ENCODE measurements at regions not wholly inside any gene's neighbourhood (a gene's known extent, or its start where the extent isn't known, plus 50 kb on each side); places are given as distances from the start of the nearest gene placed in this dataset.
"Not testable (repeated sequence)": the region's sequence is repeated elsewhere in the genome, so short reads cannot be mapped to it uniquely, and the experiment has no call there.

DNA sequence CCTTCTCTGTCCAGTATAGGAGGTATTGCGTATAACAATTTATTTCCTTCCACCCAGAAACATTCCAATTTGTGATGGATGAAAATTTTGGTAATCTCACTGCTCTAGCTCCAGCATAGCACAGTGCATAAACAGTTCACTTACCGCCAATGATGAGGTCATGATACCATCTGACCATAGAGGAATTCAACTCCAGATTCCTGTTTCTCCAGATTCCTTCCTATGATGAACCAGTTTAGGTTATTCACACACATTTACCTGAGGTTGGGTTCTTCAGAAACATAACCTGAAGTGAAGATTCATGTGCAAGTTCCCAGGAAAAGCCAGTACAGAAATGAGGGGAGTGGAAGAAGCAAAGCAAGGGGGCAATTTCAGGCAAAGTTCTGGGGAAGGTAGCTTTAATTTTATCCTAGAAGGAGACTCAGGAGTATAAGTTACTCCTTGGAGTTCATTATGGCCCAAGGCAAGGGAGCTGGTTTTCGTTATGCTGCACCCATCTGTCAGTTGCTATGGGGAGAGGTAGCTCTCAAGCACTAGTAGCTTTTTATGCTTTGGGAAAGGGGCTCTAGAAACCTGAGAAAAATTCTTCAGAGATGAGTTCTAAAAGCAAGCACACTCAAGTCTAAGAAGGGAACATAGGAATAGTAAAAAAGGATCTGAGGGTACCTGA, 121.6 kb downstream of the CASP12 start:
- DNase-seq (ENCODE audit: low read depth), result no peak

DNA sequence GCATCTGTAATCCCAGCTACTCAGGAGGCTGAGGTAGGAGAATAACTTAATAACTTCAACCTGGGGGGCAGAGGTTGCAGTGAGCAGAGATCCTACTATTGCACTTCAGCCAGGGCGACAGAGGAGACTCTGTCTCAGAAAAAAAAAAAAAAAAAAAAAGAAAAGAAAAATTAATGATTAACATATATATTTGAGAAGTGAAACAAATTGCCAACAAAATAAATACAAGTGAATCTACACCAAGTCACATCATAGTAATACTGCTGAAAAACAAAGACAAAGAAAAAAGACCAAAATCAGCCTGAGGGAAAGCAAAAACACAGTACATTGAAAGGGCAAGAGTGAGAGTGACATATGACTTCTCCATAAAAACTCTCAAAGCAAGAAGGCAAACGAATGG, 123.7 kb downstream of the CASP12 start:
- no peak for DNase-seq (ENCODE audit: low read depth)

DNA sequence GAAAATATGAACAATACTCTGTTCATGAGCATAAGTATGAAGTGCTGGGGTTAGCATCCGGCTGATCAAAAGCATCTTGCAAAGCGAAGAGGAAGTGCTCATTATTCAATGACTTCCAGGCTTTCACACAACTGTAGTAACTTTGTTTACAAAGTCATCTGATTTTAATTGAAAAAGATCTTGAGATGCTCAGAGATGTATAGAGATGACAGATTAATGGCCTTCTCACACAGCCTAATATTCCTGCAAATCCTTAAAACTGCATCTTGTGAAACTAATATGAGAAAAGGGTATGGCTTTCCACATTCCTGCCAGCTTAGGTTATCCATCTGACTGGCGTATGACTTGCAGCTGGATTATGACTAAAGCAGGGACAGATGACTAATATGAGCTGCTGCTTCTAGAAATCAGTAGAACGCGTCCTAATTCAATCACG, 125.4 kb downstream of the CASP12 start:
- DNase-seq (ENCODE audit: low read depth), result peak; percentile 76

DNA sequence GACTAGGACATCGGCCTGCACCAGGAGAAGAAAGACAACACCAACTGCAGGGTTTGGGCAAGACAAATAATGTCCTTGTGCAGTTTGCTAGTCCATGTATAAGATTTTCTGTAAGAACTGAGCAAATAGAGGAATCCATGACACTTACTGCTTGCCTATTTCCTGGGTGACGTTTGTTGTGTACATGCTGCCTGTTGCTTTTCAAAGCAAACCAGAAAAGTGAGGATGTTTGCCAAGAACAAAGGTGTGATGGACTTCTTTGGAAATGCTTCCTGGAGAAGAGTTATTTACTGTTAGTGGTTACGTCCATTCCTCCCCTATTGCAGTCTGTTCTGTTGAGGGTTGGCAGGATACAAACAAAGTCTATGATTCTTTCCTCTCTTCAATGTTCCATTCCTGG, 126.5 kb downstream of the CASP12 start:
- no peak for DNase-seq (ENCODE audit: low read depth)

DNA sequence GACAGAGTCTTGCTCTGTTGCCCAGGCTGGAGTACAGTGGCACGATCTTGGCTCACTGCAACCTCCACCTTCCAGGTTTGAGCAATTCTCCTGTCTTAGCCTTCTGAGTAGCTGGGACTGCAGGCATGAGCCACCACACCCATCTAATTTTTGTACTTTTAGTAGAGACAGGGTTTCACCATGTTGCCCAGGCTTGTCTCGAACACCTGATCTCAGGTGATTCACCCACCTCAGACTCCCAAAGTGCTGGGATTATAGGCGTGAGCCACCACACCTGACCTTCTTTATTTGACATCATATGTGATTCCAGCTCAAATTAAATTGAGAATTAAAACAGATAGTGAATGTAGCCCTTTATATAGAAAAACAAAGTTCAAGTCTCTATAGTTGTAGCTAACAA, 127.2 kb downstream of the CASP12 start:
- not testable (repeated sequence) for DNase-seq (ENCODE audit: low read depth)

DNA sequence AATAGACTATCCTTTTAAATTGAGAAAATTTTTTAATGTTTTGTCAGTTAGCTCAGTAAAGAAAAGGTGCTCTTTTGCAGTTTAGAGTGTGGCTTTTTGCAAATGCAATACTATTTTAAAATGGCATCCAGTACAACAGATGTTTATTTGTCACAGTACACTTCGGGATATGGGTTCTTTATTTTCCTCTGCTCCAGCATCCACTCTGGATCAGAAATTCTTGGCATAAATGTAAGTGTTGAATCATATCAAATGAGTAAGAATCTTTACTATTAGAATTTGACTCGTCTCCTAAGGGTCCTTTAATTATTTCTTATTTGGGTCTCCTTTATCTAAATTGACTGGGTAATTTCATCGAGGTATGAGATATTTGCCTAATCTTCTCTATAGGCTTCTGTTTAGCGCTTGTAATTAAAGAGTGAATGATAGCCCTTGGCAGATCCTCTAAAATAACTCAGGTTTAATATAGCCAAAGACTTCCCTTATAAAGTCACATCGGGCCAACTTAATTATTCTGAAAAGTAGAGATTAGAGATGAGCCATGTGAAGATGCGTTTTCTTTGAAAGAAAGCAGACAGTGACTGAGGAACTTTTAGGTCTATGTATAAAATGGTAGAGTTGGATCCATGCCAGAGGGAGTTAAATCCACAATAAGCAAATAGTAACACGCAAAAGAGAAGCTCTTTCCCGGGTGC, 132.7 kb downstream of the CASP12 start:
- DNase-seq (ENCODE audit: low read depth), result no peak

DNA sequence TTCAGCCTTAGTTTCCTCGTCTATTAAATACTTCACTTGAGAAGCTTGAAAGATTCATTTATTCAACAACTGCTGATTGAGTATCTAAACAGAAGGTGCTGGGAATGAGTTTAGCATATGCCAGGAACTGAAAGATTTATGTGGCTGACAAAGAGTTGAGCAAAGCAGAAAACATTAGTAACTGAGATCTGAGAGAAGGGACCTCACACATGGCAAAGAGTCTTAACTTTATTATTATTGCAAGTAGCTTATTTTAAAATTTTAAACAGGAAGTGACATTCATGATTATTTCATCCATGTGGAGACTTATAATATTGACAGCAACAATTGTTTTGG, 133.6 kb downstream of the CASP12 start:
- DNase-seq (ENCODE audit: low read depth), result no peak

DNA sequence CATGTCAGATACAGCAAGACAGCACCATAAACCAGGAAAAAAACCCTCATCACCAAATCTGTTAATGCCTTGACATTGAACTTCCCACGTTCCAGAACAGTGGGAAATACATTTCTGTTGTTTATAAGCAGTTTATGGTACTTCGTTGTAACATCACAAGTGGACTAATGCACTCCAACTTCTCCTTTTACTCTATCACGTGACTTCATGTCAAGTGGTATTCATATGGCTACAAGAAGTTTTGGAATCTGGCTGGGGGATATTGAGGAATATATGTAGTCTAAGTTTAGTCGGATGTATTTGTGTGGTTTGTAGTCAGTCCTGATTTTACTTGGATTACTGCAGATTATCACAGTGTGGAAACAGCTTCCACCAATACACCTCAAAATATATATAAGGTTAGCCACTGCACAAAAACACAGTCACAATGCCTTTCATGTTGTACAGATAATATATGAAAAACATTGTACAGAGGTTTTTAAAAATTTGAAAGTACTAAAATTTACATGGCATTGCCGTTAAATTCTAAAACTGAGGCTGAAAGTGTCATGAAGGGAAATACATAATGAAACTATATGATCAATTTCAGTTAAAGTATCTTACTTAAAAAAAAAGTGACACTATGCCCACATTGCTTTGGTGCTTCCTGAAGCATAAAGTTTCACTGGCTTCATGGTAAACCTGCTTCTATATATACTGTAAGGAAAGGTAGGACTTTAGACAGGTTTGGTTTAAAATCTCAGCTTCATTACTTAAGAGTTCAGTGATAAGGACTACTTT, 134.1 kb downstream of the CASP12 start:
- DNase-seq (ENCODE audit: low read depth), result no peak

DNA sequence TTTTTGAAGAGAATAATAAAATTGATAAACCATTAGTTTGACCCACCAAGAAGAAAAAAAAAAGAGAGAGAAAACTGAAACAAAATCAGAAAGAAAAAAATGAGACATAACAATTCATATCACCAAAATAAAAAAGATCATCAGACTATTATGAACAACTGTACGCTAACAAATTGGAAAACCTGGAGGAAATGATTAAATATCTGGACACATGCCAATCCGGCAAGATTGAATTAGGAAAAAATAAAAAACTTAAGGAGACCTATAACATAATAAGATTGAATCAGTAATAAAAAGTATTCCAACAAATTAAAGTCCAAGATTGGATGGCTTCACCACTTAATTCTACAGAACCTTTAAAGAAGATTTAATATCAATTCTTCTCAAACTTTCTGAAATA, 136.7 kb downstream of the CASP12 start:
- no peak for DNase-seq (ENCODE audit: low read depth)

DNA sequence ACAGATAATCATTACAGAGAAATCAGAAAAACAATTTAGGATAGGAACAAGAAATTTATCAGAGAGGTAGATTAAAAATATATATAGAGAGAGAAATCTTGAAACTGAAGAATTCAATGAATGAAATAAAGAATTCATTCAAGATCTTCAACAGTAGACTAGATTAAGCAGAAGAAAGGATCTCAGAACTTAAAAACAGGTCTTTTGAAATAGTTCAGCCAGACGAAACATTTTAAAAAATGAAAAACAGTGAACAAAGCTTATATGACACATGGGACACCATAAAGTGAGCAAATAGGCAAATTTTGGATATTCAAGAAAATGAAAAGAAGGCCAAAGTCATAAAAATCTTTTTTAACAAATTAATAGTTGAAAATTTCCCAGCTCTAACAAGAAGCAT, 138.8 kb downstream of the CASP12 start:
- no peak for DNase-seq (ENCODE audit: low read depth)

DNA sequence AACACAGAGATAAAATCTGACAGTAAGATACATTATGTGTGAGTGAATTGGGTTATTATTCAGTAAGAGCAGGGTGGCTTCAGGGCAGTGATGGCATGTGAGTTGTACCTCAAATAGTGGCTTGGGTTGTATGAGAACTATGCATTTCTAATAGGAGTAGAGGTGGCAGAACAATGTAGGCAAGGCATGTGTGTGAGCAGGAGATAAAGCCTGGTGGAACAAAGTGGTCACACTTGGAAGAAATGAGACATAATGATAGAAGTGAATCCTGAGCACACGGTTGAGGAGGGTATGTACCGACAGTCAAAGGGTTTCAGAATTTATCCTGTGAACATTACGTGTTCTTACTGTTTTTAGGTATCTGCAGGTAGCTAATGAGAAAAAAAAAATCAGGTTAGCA, 159.3 kb downstream of the CASP12 start:
- no peak for DNase-seq (ENCODE audit: low read depth)

DNA sequence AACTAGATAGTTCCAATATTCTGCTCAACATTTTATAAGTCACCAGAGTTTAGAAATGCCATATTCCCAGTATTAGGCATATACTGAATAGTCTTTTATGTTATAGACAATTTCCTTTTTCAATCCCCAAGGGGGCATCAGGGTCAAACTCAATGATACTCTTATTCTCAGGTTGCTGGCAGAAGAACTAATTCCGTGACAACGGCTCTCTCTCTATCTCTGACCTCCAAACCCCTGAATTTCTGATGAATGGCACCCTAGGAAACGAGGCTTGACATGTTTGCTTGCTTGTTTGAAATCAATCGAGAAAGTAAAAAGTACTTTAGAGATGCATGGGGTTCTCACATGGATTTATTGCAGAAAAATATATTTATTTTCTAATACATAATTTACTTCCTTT, 160.1 kb downstream of the CASP12 start:
- no peak for DNase-seq (ENCODE audit: low read depth)

DNA sequence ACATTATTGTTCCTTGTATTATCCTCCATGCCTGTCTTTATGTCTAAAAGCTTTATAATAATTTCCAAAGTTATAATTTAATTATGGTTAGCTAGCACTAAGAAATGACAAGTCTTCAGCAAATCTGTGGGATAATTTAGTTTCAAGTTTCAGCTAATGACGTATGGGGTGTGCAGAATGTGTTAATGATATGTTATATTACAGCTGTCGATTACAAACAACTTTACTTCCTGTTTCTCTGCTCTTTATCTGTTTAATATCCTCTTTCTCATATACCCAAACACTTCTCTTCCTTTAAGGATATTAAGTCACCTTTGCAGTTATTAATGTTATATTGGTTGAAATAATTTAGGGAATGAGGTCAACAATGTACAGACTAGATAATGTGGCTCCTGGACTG, 161.8 kb downstream of the CASP12 start:
- no peak for DNase-seq (ENCODE audit: low read depth)

DNA sequence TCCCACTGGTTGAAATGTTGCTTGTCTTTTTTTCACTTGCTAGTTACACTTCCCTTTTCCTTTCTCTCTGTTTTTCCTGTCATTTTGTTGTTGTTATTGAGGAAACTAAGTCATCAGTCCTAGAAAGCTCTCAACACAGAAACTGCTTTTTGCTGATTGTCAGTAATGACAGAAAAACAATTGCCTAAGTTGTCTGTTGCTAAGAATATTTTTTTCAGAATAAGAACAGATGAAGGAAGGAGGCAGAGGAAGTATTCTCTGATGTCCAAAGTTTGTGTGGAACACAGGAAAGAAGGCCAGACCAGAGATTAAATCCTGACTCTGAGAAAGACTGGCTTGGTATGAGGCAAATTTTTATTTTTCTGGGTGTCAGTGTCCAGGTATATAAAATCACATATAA, 163.3 kb downstream of the CASP12 start:
- no peak for DNase-seq (ENCODE audit: low read depth)

DNA sequence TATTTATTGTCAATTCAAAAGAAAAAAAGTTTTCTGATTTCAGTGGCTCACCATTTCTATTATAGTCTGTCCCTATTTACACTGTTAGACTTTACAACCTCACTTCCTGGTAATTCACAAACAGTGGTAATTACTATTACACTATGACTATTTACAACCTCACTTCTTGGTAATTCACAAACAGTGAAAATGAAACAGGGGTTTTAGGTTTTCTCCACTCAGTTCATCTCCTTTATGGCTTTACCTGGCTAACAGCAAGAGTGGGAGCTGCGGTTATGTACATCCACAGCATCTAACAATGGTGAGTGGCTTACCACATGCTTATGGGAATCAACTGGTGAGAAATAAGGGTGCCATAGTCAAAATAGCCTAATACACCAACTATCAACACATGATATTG, 166.4 kb downstream of the CASP12 start:
- DNase-seq (ENCODE audit: low read depth), result no peak

DNA sequence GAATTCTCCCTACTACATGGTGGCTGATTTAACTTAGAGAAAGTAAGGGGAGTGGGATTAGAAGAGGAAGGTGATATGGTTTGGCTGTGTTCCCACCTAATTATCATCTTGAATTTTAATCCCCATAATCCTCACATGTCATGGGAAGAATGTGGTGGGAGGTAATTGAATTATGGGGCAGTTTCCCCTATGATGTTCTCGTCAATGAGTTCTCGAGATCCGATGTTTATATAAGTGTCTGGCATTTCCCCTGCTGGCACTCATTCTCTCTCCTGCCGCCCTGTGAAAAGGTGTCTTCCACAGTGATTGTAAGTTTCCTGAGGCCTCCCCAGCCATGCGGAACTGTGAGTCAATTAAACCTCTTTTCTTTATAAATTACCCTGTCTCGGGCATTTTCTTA, 169.3 kb downstream of the CASP12 start:
- DNase-seq (ENCODE audit: low read depth), result no peak

DNA sequence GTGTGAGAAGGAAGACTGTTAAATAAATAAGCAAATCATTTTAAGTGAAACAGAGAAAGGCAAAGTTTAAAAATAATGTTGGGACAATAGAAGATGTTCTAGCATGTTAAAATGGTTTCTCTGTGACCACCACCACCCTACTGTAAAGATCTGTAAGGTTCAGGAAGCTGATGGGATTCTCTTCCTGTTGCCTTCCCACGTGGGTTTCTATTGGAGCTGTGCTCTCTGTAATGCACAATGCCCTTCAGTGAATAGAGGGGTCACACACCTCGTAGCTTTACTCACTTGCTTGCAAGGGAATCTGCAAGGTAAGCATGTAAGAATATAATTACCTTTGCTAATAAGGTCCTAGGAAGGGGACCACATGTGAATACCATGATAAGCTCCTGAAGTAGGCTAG, 170.5 kb downstream of the CASP12 start:
- no peak for DNase-seq (ENCODE audit: low read depth)

DNA sequence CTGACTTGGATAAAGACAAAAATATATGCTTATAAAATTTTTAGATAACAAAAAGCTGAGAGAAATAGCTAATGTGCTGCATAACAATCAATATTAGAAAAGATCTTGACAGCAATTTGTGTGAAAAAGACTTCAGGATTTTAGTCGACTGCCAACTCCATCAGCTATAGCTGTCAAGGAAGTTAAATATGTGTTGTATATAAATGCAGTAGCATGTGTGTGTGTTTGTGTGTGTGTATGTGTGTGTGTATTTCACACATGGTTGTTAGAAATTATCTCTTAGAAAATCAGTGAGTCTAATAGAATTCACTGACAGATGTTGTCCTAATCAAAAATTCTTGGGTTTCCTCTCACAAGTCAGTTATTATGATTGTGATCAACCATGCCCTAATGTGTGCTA, 171.2 kb downstream of the CASP12 start:
- no peak for DNase-seq (ENCODE audit: low read depth)

DNA sequence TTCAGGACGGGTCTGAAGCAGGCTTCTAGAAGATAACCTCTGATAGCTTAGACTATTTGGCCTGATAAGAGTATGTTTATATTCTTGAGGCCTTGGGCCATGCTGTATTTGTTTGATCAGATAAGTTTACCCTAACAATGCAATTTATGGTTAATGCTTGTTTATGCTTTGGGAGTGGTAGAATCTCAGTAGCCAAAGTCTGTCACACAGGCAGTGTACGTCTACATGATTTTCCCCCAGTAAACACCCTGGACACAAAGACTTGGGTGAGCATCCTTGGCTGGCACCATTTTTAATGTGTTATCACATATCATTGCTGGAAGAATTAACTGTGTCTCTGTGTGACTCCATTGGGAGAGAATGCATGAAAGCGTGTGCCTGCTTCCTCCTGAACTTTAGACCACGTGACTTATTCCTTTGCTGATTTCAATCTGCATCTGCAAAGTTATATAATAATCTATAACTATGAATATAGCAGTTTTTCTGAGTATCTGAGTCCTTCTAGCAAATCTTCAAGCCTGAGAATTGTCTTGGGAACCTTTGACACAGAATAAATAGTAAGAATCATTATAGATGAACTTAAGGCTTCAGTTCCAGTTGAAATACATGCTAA, 172.4 kb downstream of the CASP12 start:
- no peak for DNase-seq (ENCODE audit: low read depth)

DNA sequence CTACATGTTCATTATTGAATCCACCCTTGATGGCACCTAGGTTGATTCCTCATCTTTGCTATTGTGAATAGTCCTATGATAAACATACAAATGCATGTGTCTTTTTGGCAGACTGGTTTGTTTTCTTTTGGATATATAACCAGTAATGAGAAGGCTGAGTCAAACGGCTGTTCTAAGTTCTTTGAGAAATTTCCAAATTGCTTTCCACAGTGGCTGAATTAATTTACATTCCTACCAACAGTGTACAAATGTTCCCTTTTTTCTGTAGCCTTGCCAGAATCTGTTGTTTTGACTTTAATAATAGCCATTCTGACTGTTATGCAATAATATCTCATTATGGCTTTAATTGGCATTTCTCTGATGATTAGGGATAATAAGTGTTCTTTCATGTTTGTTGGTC, 184.9 kb downstream of the CASP12 start:
- no peak for DNase-seq (ENCODE audit: low read depth)

DNA sequence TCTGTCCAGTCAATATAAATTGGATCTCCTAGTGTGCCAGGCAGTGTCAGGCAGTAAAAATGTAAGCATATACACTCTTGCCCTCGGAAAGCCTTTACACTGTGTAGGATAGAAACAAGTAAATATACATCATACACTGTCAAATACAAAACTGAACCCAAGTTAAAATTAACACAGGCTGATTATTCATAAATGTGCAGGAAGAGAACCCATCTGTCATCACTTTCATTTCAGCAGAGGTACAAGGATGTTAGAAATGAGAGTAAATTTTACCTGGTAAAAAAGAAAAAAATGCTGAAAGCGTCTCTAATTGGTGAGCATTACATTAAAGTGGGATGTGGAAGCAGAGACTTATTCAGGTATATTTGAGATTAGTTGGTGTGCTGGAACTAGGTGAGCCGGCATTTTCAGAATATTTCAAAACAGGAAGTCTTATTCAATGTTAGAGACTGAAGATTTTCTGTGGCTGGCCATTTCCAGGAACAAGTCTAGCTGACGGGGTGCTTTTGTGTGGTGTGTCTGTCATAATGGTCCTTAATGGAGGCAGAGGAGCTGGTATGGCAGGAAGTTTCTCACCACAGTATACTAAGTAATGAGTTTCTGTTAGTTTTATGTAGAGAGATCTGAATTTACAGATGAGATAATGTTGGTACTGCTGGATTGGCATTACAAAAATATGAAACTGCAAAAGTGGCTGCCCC, 192.6 kb downstream of the CASP12 start:
- DNase-seq (ENCODE audit: low read depth), result no peak

DNA sequence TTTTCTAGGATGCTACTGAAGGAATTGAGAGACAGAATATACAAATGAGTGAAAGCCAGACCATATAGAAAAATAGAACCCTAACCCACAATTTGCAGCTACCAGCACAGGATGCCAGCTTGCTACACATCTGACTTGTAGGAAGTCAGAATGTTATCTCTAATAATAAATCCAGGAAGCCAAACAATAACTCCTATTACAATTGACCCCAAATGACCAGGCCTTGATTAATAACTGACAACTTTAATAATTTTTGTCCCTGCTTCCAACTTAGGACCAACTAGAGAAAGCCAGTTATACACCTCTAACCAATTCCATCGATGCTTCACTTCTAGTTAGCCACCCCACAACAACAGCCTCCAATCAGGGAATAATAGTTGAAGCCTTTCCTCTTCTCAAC, 193.4 kb downstream of the CASP12 start:
- no peak for DNase-seq (ENCODE audit: low read depth)

Data from HS-5 (cell line).